A673 (cell line): ENCODE measurements at regions not wholly inside any gene's neighbourhood (a gene's known extent, or its start where the extent isn't known, plus 50 kb on each side); places are given as distances from the start of the nearest gene placed in this dataset.

Experiments
- EZH2 ChIP-seq: fragments of 200-600 bp; sonication (generic); IDR thresholded peaks from 2 replicates; pipeline ENCODE4 v1.6.1; 2017; ENCODE audit warnings: borderline replicate concordance, low read depth, mild to moderate bottlenecking, mixed read lengths, antibody characterized with exemption, low read length; ENCODE audit not compliant: poor library complexity, severe bottlenecking
- TF ChIP-seq, protein P1 (sequence below): fragments of 300-800, 200-600 bp; sonication (generic); conservative IDR thresholded peaks from 2 replicates; pipeline ENCODE4 v1.5.1; 2017; ENCODE audit warnings: low read depth, mild to moderate bottlenecking, antibody characterized with exemption, low read length, moderate library complexity, mixed read lengths

DNA sequence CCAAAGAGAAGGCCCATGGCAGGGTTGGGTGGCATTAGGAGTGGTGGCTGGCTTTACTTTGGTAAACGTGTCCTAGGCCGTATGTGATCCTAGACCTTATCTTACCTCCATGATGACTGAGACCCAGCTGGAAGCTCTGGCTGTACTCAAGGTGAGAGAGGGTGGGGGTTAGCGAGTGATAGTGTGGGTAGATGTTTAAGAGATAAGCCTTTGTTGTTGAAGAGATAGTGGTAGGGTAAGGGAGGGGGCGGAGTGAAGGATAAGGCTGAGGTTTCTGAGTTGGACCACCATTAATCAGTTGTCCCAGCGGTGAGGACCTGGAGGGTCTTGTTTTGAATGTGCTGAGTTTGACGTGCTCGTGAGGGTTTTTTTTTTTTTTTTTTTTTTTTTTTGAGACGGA, 61.5 kb upstream of the ULK4 start:
- no peak for TF ChIP-seq EZH2
- TF ChIP-seq, protein P1, sequence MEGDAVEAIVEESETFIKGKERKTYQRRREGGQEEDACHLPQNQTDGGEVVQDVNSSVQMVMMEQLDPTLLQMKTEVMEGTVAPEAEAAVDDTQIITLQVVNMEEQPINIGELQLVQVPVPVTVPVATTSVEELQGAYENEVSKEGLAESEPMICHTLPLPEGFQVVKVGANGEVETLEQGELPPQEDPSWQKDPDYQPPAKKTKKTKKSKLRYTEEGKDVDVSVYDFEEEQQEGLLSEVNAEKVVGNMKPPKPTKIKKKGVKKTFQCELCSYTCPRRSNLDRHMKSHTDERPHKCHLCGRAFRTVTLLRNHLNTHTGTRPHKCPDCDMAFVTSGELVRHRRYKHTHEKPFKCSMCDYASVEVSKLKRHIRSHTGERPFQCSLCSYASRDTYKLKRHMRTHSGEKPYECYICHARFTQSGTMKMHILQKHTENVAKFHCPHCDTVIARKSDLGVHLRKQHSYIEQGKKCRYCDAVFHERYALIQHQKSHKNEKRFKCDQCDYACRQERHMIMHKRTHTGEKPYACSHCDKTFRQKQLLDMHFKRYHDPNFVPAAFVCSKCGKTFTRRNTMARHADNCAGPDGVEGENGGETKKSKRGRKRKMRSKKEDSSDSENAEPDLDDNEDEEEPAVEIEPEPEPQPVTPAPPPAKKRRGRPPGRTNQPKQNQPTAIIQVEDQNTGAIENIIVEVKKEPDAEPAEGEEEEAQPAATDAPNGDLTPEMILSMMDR = no peak
